Osteocyte (in vitro differentiated cells): ENCODE measurements at regions not wholly inside any gene's neighbourhood (a gene's known extent, or its start where the extent isn't known, plus 50 kb on each side); places are given as distances from the start of the nearest gene placed in this dataset.

Experiments used
- DNase-seq: peaks from one replicate; pipeline ENCODE4 v3.0.0; 2021; ENCODE audit warnings: mixed read lengths; ENCODE audit not compliant: unreplicated experiment; ENCODE audit errors: extremely low spot score
- H3K27ac Mint-ChIP-seq: one replicate; pipeline ENCODE4 v1.8.0; 2021; ENCODE audit warnings: mild to moderate bottlenecking, mixed read lengths; ENCODE audit not compliant: unreplicated experiment
- H3K27me3 Mint-ChIP-seq: one replicate; pipeline ENCODE4 v1.8.0; 2021; ENCODE audit warnings: mixed read lengths; ENCODE audit not compliant: unreplicated experiment
- H3K36me3 Mint-ChIP-seq: one replicate; pipeline ENCODE4 v1.8.0; 2021; ENCODE audit warnings: mixed read lengths; ENCODE audit not compliant: unreplicated experiment
- H3K4me1 Mint-ChIP-seq: one replicate; pipeline ENCODE4 v1.8.0; 2021; ENCODE audit warnings: mixed read lengths; ENCODE audit not compliant: unreplicated experiment
- H3K4me3 Mint-ChIP-seq: one replicate; pipeline ENCODE4 v1.8.0; 2021; ENCODE audit warnings: mild to moderate bottlenecking, moderate library complexity, mixed read lengths; ENCODE audit not compliant: unreplicated experiment
- H3K9me3 Mint-ChIP-seq: one replicate; pipeline ENCODE4 v1.8.0; 2021; ENCODE audit warnings: mixed read lengths; ENCODE audit not compliant: unreplicated experiment
- TF ChIP-seq, protein P1 (sequence below): fragments of 200-600 bp; sonication (generic); IDR thresholded peaks from 2 replicates; pipeline ENCODE4 v1.5.0; 2021; ENCODE audit warnings: antibody characterized with exemption, mild to moderate bottlenecking, moderate library complexity

DNA sequence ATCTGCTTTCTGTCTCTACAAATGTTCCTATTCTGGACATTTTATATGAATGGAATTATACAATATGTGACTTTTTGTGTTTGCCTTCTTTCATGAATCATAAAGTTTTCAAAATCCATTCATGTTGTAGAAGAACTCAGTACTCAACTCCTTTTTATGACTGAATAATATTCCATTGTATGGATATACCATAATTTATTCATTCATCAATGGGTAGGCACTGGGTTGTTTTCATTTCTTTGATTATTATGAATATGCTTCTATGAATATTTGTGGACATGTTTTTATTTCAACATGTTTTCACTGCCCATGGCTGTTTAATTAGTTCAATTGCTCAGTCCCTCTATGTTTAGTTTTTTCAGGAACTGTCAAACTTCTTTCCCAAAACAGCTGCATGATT, 76.5 kb upstream of the GTSF1L start:
- peaks cover under 1% of the 10 kb centered on the region for H3K27me3 Mint-ChIP-seq
- no peak overlapping the region for H3K27ac Mint-ChIP-seq
- peaks cover 42% of the 10 kb centered on the region for H3K9me3 Mint-ChIP-seq
- no peak overlapping the region for H3K4me3 Mint-ChIP-seq
- no peaks in the 10 kb centered on the region for H3K36me3 Mint-ChIP-seq
- TF ChIP-seq, protein P1, sequence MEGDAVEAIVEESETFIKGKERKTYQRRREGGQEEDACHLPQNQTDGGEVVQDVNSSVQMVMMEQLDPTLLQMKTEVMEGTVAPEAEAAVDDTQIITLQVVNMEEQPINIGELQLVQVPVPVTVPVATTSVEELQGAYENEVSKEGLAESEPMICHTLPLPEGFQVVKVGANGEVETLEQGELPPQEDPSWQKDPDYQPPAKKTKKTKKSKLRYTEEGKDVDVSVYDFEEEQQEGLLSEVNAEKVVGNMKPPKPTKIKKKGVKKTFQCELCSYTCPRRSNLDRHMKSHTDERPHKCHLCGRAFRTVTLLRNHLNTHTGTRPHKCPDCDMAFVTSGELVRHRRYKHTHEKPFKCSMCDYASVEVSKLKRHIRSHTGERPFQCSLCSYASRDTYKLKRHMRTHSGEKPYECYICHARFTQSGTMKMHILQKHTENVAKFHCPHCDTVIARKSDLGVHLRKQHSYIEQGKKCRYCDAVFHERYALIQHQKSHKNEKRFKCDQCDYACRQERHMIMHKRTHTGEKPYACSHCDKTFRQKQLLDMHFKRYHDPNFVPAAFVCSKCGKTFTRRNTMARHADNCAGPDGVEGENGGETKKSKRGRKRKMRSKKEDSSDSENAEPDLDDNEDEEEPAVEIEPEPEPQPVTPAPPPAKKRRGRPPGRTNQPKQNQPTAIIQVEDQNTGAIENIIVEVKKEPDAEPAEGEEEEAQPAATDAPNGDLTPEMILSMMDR, result no peak
- no peak for DNase-seq
- H3K4me1 Mint-ChIP-seq, result no peaks in the 10 kb centered on the region

DNA sequence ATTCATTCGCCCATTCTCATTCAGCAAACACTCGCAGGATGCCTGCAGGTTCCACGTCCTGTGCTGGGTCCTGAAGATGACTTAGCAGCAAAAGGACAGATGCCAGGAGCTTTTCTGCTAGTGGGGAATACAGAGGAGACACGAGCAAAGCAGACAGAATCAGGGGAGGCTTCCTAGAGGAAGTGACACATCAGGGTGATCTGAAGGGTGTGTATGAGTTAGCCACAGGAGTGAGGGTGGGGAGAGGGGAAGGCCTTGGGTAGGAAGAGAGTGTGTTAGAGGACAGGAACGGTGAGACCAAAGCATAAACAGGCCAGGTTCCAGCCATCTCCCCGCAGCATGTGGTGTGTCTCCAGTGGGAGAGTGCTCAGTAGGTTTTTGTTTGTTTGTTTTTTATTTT, 73.4 kb upstream of the GTSF1L start:
- TF ChIP-seq, protein P1, result no peak
- Mint-ChIP-seq H3K36me3 (no peaks in the 10 kb centered on the region), H3K9me3 (peaks cover 21% of the 10 kb centered on the region), H3K4me3 (no peak overlapping the region), H3K27ac (no peak overlapping the region), H3K4me1 (no peaks in the 10 kb centered on the region), H3K27me3 (peaks cover 7% of the 10 kb centered on the region)
- DNase-seq, result no peak

DNA sequence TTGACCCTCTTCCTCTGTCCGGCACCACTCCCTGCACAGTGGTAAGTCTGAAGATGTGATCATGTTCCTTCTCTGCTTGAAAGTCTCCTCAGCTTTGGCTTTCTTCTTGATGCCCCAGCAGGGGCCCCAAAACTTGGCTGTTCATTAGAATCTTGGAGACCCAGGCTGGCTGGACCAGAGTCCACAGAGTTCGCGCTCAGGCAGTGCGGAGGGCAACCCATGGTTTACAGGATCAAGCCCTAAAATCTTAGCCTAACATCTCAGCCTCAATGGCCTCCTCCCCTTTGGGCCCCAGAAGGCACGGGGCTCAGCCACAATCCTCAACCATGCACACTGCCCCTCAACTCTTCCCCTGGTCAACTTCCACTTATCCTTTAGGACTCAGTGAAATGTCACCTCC, 72.9 kb upstream of the GTSF1L start:
- no peaks in the 10 kb centered on the region for H3K4me1 Mint-ChIP-seq
- no peaks in the 10 kb centered on the region for H3K36me3 Mint-ChIP-seq
- TF ChIP-seq, protein P1, result no peak
- H3K27me3 Mint-ChIP-seq, result peaks cover 7% of the 10 kb centered on the region
- peaks cover 20% of the 10 kb centered on the region for H3K9me3 Mint-ChIP-seq
- no peak overlapping the region for H3K27ac Mint-ChIP-seq
- DNase-seq, result no peak
- H3K4me3 Mint-ChIP-seq, result no peak overlapping the region

DNA sequence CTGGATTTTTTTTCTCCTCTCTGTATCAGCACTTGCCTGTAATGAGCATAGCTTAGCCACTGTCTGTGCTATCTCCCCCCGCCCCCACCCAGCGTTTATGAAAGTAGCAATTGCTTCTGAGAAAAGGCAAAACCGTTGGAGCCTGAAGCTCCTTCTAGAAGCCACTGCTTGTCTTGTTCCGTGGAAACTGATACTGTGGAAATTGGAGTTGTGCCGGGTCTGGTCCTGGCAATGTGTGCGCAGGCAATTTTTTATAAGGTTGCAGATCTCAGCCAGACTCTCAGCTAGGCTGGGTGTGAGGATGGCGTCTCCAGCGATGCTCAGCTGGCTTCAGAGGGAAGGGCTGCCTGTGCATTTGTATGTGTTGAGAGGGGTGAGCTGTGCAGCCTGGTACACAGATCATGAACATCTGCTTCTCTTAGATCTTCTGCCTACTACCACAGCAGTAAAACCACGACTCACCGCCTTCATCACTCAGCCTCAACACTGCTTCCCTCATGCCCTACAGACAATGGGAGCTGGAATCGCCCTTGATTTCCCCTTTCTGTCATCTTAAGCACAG, 72.4 kb upstream of the GTSF1L start:
- no peak overlapping the region for H3K4me3 Mint-ChIP-seq
- no peaks in the 10 kb centered on the region for H3K36me3 Mint-ChIP-seq
- no peak for DNase-seq
- peaks cover 14% of the 10 kb centered on the region for H3K9me3 Mint-ChIP-seq
- H3K27me3 Mint-ChIP-seq, result peaks cover 7% of the 10 kb centered on the region
- no peak overlapping the region for H3K27ac Mint-ChIP-seq
- H3K4me1 Mint-ChIP-seq, result no peaks in the 10 kb centered on the region
- TF ChIP-seq, protein P1, result no peak

DNA sequence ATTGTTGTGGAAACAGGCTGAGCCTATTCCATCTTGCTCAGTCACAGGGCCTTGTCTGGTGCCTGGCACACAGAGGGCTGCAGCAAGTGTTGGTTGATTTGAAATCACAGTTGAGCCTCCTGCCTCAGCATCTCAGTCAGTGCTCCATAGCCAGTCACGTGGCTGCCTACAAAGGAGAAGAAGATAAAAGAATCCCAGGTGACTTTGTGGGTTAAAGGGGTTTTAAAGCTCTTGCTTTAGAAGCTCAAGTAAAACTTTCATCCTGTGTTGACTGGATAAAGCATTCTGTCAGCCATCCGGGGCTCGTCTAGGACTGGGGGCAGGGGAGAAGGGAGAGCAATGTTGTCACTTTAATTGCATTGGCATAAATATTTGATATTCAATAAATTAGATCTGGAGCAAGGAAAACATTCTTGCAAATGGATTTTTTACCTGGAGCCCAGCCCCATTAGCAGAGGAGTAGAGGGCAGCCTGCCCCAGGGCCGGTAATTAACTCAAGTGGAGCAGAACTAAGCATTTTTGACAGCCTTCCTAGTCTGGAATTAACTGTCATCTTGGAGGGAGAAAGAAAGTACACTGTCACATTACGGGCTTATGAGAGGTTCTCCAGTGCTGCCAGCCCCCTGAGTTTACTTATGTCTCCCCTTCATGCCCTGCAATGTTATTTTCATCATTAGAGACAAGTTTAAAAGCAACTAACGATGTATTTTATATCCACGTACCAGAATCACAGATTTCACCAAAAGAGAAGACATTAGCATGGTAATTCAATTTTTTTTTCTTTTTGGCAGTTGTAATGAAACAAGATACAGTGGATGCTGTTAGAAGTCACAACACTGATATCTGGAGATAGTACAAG, 71.7 kb upstream of the GTSF1L start:
- peaks cover 11% of the 10 kb centered on the region for H3K9me3 Mint-ChIP-seq
- peaks cover 7% of the 10 kb centered on the region for H3K27me3 Mint-ChIP-seq
- DNase-seq, result no peak
- H3K4me3 Mint-ChIP-seq, result no peak overlapping the region
- H3K27ac Mint-ChIP-seq, result no peak overlapping the region
- no peaks in the 10 kb centered on the region for H3K36me3 Mint-ChIP-seq
- no peaks in the 10 kb centered on the region for H3K4me1 Mint-ChIP-seq
- TF ChIP-seq, protein P1, result no peak
